SK-N-SH (cell line): ENCODE measurements at regions not wholly inside any gene's neighbourhood (a gene's known extent, or its start where the extent isn't known, plus 50 kb on each side); places are given as distances from the start of the nearest gene placed in this dataset.

Experiments used
- CTCF ChIA-PET: fragments of 300-600, 350-600 bp; formaldehyde crosslinking; extraction: SDS; loops from one replicate; lab custom pipeline; 2021; lab: Yijun Ruan, JAX
- POLR2A ChIA-PET: fragments of 350-600 bp; sonication (Branson Sonifier 250); formaldehyde crosslinking; extraction: SDS; loops from one replicate; lab custom pipeline; 2020; ENCODE audit warnings: antibody characterized with exemption, inconsistent platforms; lab: Yijun Ruan, JAX
- DNase-seq: peaks from one replicate; pipeline ENCODE4 v3.0.0; 2012
- H2AFZ ChIP-seq: fragments of 200-600 bp; sonication (generic); 2 replicates; pipeline ENCODE4 v1.8.1; 2016; ENCODE audit warnings: antibody characterized with exemption, mild to moderate bottlenecking, low read depth
- H3F3A ChIP-seq: fragments of 200-600 bp; sonication (generic); replicated peaks from 2 replicates; pipeline ENCODE3; 2016; ENCODE audit warnings: antibody characterized with exemption, mild to moderate bottlenecking; ENCODE audit not compliant: insufficient read depth
- H3K27ac ChIP-seq, 2 experiments: fragments of 200-500 bp in 1 of 2; fragments of 200-600 bp in 1 of 2; sonication (Bioruptor generic) in 1 of 2; sonication (generic), shearing (Covaris generic) in 1 of 2; 2 replicates each; pipeline versions ENCODE4 v1.5.1 to v1.6.1; 2014 to 2016; ENCODE audit warnings: low read depth in 2 of 2, inconsistent platforms in 1 of 2, low read length in 1 of 2, mild to moderate bottlenecking in 1 of 2, mixed read lengths in 1 of 2
- H3K27me3 ChIP-seq: fragments of 200-600 bp; sonication (generic), shearing (Covaris generic); 2 replicates; pipeline ENCODE4 v1.6.1; 2016; ENCODE audit warnings: mixed run types; ENCODE audit not compliant: insufficient read depth
- H3K36me3 ChIP-seq, 2 experiments: fragments of 200-500 bp in 1 of 2; fragments of 200-600 bp in 1 of 2; sonication (Bioruptor generic) in 1 of 2; sonication (generic) in 1 of 2; replicated peaks in 1 of 2; 2 replicates each; pipeline versions ENCODE3 to v1.5.1; 2014 to 2016; ENCODE audit warnings: low read length in 1 of 2, mild to moderate bottlenecking in 1 of 2; ENCODE audit not compliant: insufficient read depth in 2 of 2, control insufficient read depth in 1 of 2
- H3K4me1 ChIP-seq, 2 experiments: fragments of 200-500 bp in 1 of 2; fragments of 200-600 bp in 1 of 2; sonication (Bioruptor generic) in 1 of 2; sonication (generic), shearing (Covaris generic) in 1 of 2; 2 replicates each; pipeline versions ENCODE4 v1.5.1 to v1.6.1; 2014 to 2016; ENCODE audit warnings: low read depth in 1 of 2, low read length in 1 of 2, mixed run types in 1 of 2; ENCODE audit not compliant: insufficient read depth in 2 of 2, control insufficient read depth in 1 of 2
- H3K4me2 ChIP-seq: fragments of 200-600 bp; sonication (generic), shearing (Covaris generic); 2 replicates; pipeline ENCODE4 v1.6.1; 2017; ENCODE audit warnings: mixed run types
- H3K4me3 ChIP-seq, 2 experiments: fragments of 200-500 bp in 1 of 2; fragments of 200-600 bp in 1 of 2; sonication (Bioruptor generic) in 1 of 2; sonication (generic), shearing (Covaris generic) in 1 of 2; 2 replicates each; pipeline versions ENCODE4 v1.5.1 to v1.8.1; 2014 to 2016; ENCODE audit warnings: low read depth in 2 of 2, inconsistent platforms in 1 of 2, low read length in 1 of 2, mild to moderate bottlenecking in 1 of 2, mixed read lengths in 1 of 2, moderate library complexity in 1 of 2
- H3K79me2 ChIP-seq: fragments of 200-600 bp; sonication (generic); 2 replicates; pipeline ENCODE4 v1.8.1; 2017; ENCODE audit warnings: mild to moderate bottlenecking; ENCODE audit not compliant: insufficient read depth
- H3K9ac ChIP-seq: fragments of 200-600 bp; sonication (generic); 2 replicates; pipeline ENCODE4 v1.6.1; 2017; ENCODE audit warnings: mixed run types
- H3K9me2 ChIP-seq: fragments of 200-600 bp; sonication (generic); 2 replicates; pipeline ENCODE4 v1.6.1; 2017; ENCODE audit warnings: mixed run types
- H3K9me3 ChIP-seq: fragments of 200-600 bp; sonication (generic); 2 replicates; pipeline ENCODE4 v1.6.1; 2017; ENCODE audit warnings: mixed run types, mild to moderate bottlenecking, moderate library complexity
- H4K20me1 ChIP-seq: fragments of 200-600 bp; sonication (generic); 2 replicates; pipeline ENCODE4 v1.6.1; 2017; ENCODE audit warnings: mild to moderate bottlenecking, mixed run types; ENCODE audit not compliant: insufficient read depth
- CHD2 ChIP-seq: fragments of 150-350 bp; IDR thresholded peaks from 2 replicates; pipeline ENCODE4 v1.6.1; 2018; ENCODE audit warnings: low read length; ENCODE audit not compliant: partially characterized antibody
- ELF1 ChIP-seq: IDR thresholded peaks from 2 replicates; pipeline ENCODE4 v1.4.0; 2012
- EP300 ChIP-seq, 2 experiments: IDR thresholded peaks; 2 replicates each; pipeline versions ENCODE4 v1.4.0 to v1.6.1; 2012; ENCODE audit warnings: borderline replicate concordance in 1 of 2, low read depth in 1 of 2, low read length in 1 of 2
- EZH2phosphoT487 ChIP-seq: fragments of 200-600 bp; sonication (generic); IDR thresholded peaks from 2 replicates; pipeline ENCODE4 v1.6.1; 2017; ENCODE audit warnings: low read depth, mixed run types, mild to moderate bottlenecking, antibody characterized with exemption, moderate library complexity, borderline replicate concordance
- FOSL2 ChIP-seq: IDR thresholded peaks from 2 replicates; pipeline ENCODE4 v1.4.0; 2012; ENCODE audit warnings: low read depth, mild to moderate bottlenecking, moderate library complexity, borderline replicate concordance
- JUND ChIP-seq: IDR thresholded peaks from 2 replicates; pipeline ENCODE4 v1.4.0; 2012
- NRF1 ChIP-seq: IDR thresholded peaks from 2 replicates; pipeline ENCODE4 v1.6.1; 2012; ENCODE audit warnings: low read depth, mild to moderate bottlenecking, low read length
- POLR2AphosphoS5 ChIP-seq: IDR thresholded peaks from 2 replicates; pipeline ENCODE4 v1.6.1; 2012; ENCODE audit warnings: low read depth, low read length
- RFX5 ChIP-seq: IDR thresholded peaks from 2 replicates; pipeline ENCODE4 v1.6.1; 2012; ENCODE audit warnings: mild to moderate bottlenecking, improper control_type of control experiment, low read length
- RXRA ChIP-seq: IDR thresholded peaks from 2 replicates; pipeline ENCODE4 v1.4.0; 2012; ENCODE audit warnings: low read depth, mild to moderate bottlenecking, borderline replicate concordance
- TCF12 ChIP-seq: IDR thresholded peaks from 2 replicates; pipeline ENCODE4 v1.4.0; 2012
- TEAD4 ChIP-seq: IDR thresholded peaks from 2 replicates; pipeline ENCODE4 v1.4.0; 2012; ENCODE audit warnings: mild to moderate bottlenecking, borderline replicate concordance; ENCODE audit not compliant: insufficient read depth
- USF1 ChIP-seq: IDR thresholded peaks from 2 replicates; pipeline ENCODE4 v1.4.0; 2012; ENCODE audit warnings: low read depth, borderline replicate concordance
- USF2 ChIP-seq: fragments of 150-350 bp; IDR thresholded peaks from 2 replicates; pipeline ENCODE4 v1.6.1; 2017; ENCODE audit warnings: antibody characterized with exemption, low read length, low read depth, borderline replicate concordance
- ZBTB33 ChIP-seq: IDR thresholded peaks from 2 replicates; pipeline ENCODE4 v1.4.0; 2012; ENCODE audit warnings: low read depth, borderline replicate concordance
- WGBS: methylation state at CpG from one replicate; pipeline ENCODE4 v1.1.6; 2017; ENCODE audit warnings: low lambda C conversion rate; 5-methylcytosine and 5-hydroxymethylcytosine counted together

DNA sequence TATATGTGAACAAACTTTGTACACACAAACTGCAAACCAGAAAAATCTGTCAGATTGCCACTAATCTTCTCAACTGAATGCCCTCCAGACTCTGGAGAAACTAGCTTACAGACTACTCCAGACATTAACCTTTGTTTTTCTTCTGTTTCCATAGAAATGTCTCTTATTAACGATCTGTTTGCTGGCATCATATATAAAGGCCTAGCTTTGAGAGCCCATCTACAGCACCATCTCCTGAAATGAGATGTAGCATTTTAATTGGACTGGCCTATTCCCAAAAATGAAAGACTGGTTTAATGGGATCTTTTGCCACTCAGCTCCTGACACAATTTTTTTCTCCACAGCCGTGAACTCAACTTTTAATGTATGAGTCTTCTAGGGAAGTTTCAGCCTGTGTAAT is 266.0 kb upstream of the IL1RAPL1 start (continued):
- TF ChIP-seq ZBTB33, result no peak
- TF ChIP-seq EZH2phosphoT487, result no peak
- TF ChIP-seq NRF1, result no peak
- no peak for TF ChIP-seq RFX5
- TF ChIP-seq TEAD4, result no peak
- no peak for TF ChIP-seq EP300 (IDR thresholded peaks at IDR 0.05; ENCODE audit: borderline replicate concordance in 1 of 2, low read depth in 1 of 2, low read length in 1 of 2)
- no peak for TF ChIP-seq RXRA
- TF ChIP-seq JUND, result no peak
- no peak for TF ChIP-seq USF2
- TF ChIP-seq CHD2, result no peak
- no peak for TF ChIP-seq USF1
- no peak for TF ChIP-seq POLR2AphosphoS5
- TF ChIP-seq FOSL2, result no peak
- TF ChIP-seq ELF1, result no peak
- TF ChIP-seq TCF12, result no peak

- H3K9me3 ChIP-seq, result no peaks in the 10 kb centered on the region
- no peaks in the 10 kb centered on the region for H3K36me3 ChIP-seq
- ChIA-PET CTCF (no interaction called here), POLR2A (no interaction called here)
- no peaks in the 10 kb centered on the region for H3K9me2 ChIP-seq
- H2AFZ ChIP-seq, result no peak overlapping the region
- no peaks in the 10 kb centered on the region for H3K27me3 ChIP-seq
- no peak overlapping the region for H3K4me3 ChIP-seq
- no peak overlapping the region for H3K9ac ChIP-seq
- H3K4me1 ChIP-seq, result no peaks in the 10 kb centered on the region
- H4K20me1 ChIP-seq, result no peaks in the 10 kb centered on the region
- 1% methylated on average over 3 of the region's 3 CpGs for WGBS
- no peak overlapping the region for H3K4me2 ChIP-seq
- TF ChIP-seq ZBTB33 (no peak), FOSL2 (no peak)
- no peak for DNase-seq
- H3K27ac ChIP-seq, result no peak overlapping the region
- no peaks in the 10 kb centered on the region for H3F3A ChIP-seq
- no peaks in the 10 kb centered on the region for H3K79me2 ChIP-seq
Observed at GRCh38 chrX:28312965-28313364, 274.3 kb upstream of the IL1RAPL1 start.
